Mesendoderm (in vitro differentiated cells): ENCODE measurements at regions not wholly inside any gene's neighbourhood (a gene's known extent, or its start where the extent isn't known, plus 50 kb on each side); places are given as distances from the start of the nearest gene placed in this dataset.

Source experiments
- DNase-seq: peaks from one replicate; pipeline ENCODE4 v3.0.0; 2013
- H2AK5ac ChIP-seq: 2 replicates; pipeline ENCODE4 v1.6.1; 2013; ENCODE audit warnings: low read length, inconsistent platforms
- H2BK120ac ChIP-seq: 2 replicates; pipeline ENCODE4 v1.6.1; 2013; ENCODE audit warnings: low read depth, mild to moderate bottlenecking, low read length, moderate library complexity, mixed read lengths
- H2BK15ac ChIP-seq: replicated peaks from 2 replicates; pipeline ENCODE4 v1.6.1; 2013; ENCODE audit warnings: low read depth, mild to moderate bottlenecking, moderate library complexity
- H2BK5ac ChIP-seq: 2 replicates; pipeline ENCODE4 v1.6.1; 2013; ENCODE audit warnings: low read length, inconsistent platforms
- H3K18ac ChIP-seq: 2 replicates; pipeline ENCODE4 v1.6.1; 2013; ENCODE audit warnings: mild to moderate bottlenecking, low read length, mixed read lengths
- H3K23ac ChIP-seq: one replicate; pipeline ENCODE4 v1.6.1; 2013; ENCODE audit warnings: low read length
- H3K27ac ChIP-seq: 2 replicates; pipeline ENCODE4 v1.5.1; 2013; ENCODE audit warnings: low read depth, mild to moderate bottlenecking, inconsistent platforms, low read length, moderate library complexity
- H3K27me3 ChIP-seq: 2 replicates; pipeline ENCODE4 v1.6.1; 2013; ENCODE audit warnings: low read length, control low read depth, mild to moderate bottlenecking, inconsistent platforms; ENCODE audit not compliant: insufficient read depth, poor library complexity
- H3K36me3 ChIP-seq: 2 replicates; pipeline ENCODE4 v1.6.1; 2013; ENCODE audit warnings: low read length, inconsistent platforms; ENCODE audit not compliant: control insufficient read depth, insufficient read depth
- H3K4ac ChIP-seq: one replicate; pipeline ENCODE4 v1.6.1; 2013; ENCODE audit warnings: low read depth, mild to moderate bottlenecking, low read length, moderate library complexity
- H3K4me1 ChIP-seq: 2 replicates; pipeline ENCODE4 v1.6.1; 2013; ENCODE audit warnings: low read depth, low read length, inconsistent platforms; ENCODE audit not compliant: control insufficient read depth
- H3K4me2 ChIP-seq: 2 replicates; pipeline ENCODE4 v1.6.1; 2013; ENCODE audit warnings: low read length
- H3K4me3 ChIP-seq: 2 replicates; pipeline ENCODE4 v1.5.1; 2013; ENCODE audit warnings: mild to moderate bottlenecking, low read length
- H3K56ac ChIP-seq: one replicate; pipeline ENCODE4 v1.6.1; 2013; ENCODE audit warnings: low read length
- H3K79me1 ChIP-seq: 2 replicates; pipeline ENCODE4 v1.6.1; 2013; ENCODE audit warnings: low read length, inconsistent platforms
- H3K79me2 ChIP-seq: 2 replicates; pipeline ENCODE4 v1.6.1; 2013; ENCODE audit warnings: mild to moderate bottlenecking, low read length; ENCODE audit not compliant: control insufficient read depth, insufficient read depth
- H3K9ac ChIP-seq: 2 replicates; pipeline ENCODE4 v1.6.1; 2013; ENCODE audit warnings: low read length, inconsistent platforms
- H4K5ac ChIP-seq: one replicate; pipeline ENCODE4 v1.6.1; 2013; ENCODE audit warnings: low read length
- H4K8ac ChIP-seq: one replicate; pipeline ENCODE4 v1.6.1; 2013; ENCODE audit warnings: low read depth, mild to moderate bottlenecking, control low read depth, low read length, moderate library complexity
- WGBS: extraction: QIAGEN DNeasy Blood & Tissue Kit; methylation state at CpG from one replicate; pipeline ENCODE4 v1.1.7; 2013; ENCODE audit warnings: low lambda C conversion rate, missing lambda C conversion rate; ENCODE audit not compliant: insufficient coverage; ENCODE audit errors: extremely low coverage; 5-methylcytosine and 5-hydroxymethylcytosine counted together

- no peak overlapping the region for H3K4me3 ChIP-seq
- no peak overlapping the region for H2BK15ac ChIP-seq
- no peak overlapping the region for H4K5ac ChIP-seq
- H2BK5ac ChIP-seq: no peak overlapping the region
- H2BK120ac ChIP-seq: no peak overlapping the region
- H3K79me2 ChIP-seq: no peaks in the 10 kb centered on the region
- no peaks in the 10 kb centered on the region for H3K79me1 ChIP-seq
- H4K8ac ChIP-seq: no peak overlapping the region
- no peak overlapping the region for H3K9ac ChIP-seq
- no peak overlapping the region for H3K4me2 ChIP-seq
- H3K36me3 ChIP-seq: no peaks in the 10 kb centered on the region
- WGBS: no CpG with 5 or more reads among the region's 3 CpGs
- no peak overlapping the region for H3K56ac ChIP-seq
- no peaks in the 10 kb centered on the region for H3K27me3 ChIP-seq
- no peak overlapping the region for H3K23ac ChIP-seq
- no peak for DNase-seq
- no peaks in the 10 kb centered on the region for H3K4me1 ChIP-seq
- H2AK5ac ChIP-seq: no peak overlapping the region
- no peak overlapping the region for H3K18ac ChIP-seq
- H3K27ac ChIP-seq: no peak overlapping the region
- no peak overlapping the region for H3K4ac ChIP-seq
These were observed 78.6 kb upstream of the MYO10 start for GRCh38 chr5:17014686-17015085.

GRCh38 chr5:17018871-17019270 is 82.8 kb upstream of the MYO10 start:
- Histone ChIP-seq H2BK120ac (no peak overlapping the region), H2BK15ac (no peak overlapping the region), H3K4ac (no peak overlapping the region), H3K4me2 (no peak overlapping the region), H4K8ac (no peak overlapping the region), H2BK5ac (no peak overlapping the region), H3K79me2 (no peaks in the 10 kb centered on the region), H2AK5ac (no peak overlapping the region), H3K36me3 (no peaks in the 10 kb centered on the region), H3K27ac (no peak overlapping the region), H3K56ac (no peak overlapping the region), H3K23ac (no peak overlapping the region), H3K4me1 (no peaks in the 10 kb centered on the region), H3K9ac (no peak overlapping the region), H3K4me3 (no peak overlapping the region), H4K5ac (no peak overlapping the region), H3K79me1 (no peaks in the 10 kb centered on the region), H3K18ac (no peak overlapping the region), H3K27me3 (no peaks in the 10 kb centered on the region)
- WGBS: no CpG with 5 or more reads among the region's 1 CpG
- no peak for DNase-seq

GRCh38 chr5:17019324-17019723 is 83.2 kb upstream of the MYO10 start:
- no peak overlapping the region for H4K8ac ChIP-seq
- no peak overlapping the region for H2BK120ac ChIP-seq
- no peaks in the 10 kb centered on the region for H3K79me2 ChIP-seq
- H3K18ac ChIP-seq: no peak overlapping the region
- H3K23ac ChIP-seq: no peak overlapping the region
- no peak overlapping the region for H2BK15ac ChIP-seq
- H3K56ac ChIP-seq: no peak overlapping the region
- no peaks in the 10 kb centered on the region for H3K36me3 ChIP-seq
- H3K9ac ChIP-seq: no peak overlapping the region
- H2AK5ac ChIP-seq: no peak overlapping the region
- no peak overlapping the region for H4K5ac ChIP-seq
- no peak overlapping the region for H3K4ac ChIP-seq
- no peaks in the 10 kb centered on the region for H3K4me1 ChIP-seq
- H3K27me3 ChIP-seq: no peaks in the 10 kb centered on the region
- no peaks in the 10 kb centered on the region for H3K79me1 ChIP-seq
- WGBS: no CpG with 5 or more reads among the region's 6 CpGs
- no peak overlapping the region for H2BK5ac ChIP-seq
- H3K4me3 ChIP-seq: no peak overlapping the region
- no peak for DNase-seq
- no peak overlapping the region for H3K4me2 ChIP-seq
- H3K27ac ChIP-seq: no peak overlapping the region

- H3K4me3 ChIP-seq: no peak overlapping the region
- H3K23ac ChIP-seq: no peak overlapping the region
- no peak overlapping the region for H4K8ac ChIP-seq
- no peak overlapping the region for H3K9ac ChIP-seq
- H3K4ac ChIP-seq: no peak overlapping the region
- no peak overlapping the region for H3K18ac ChIP-seq
- no peak overlapping the region for H3K27ac ChIP-seq
- no peaks in the 10 kb centered on the region for H3K79me2 ChIP-seq
- no CpG with 5 or more reads among the region's 8 CpGs for WGBS
- H2BK15ac ChIP-seq: no peak overlapping the region
- H3K4me1 ChIP-seq: peaks cover under 1% of the 10 kb centered on the region
- H2AK5ac ChIP-seq: peak overlapping the region; percentile 29
- H2BK120ac ChIP-seq: no peak overlapping the region
- no peaks in the 10 kb centered on the region for H3K79me1 ChIP-seq
- DNase-seq: no peak
- H3K4me2 ChIP-seq: no peak overlapping the region
- H3K36me3 ChIP-seq: no peaks in the 10 kb centered on the region
- no peak overlapping the region for H2BK5ac ChIP-seq
- H4K5ac ChIP-seq: no peak overlapping the region
- no peaks in the 10 kb centered on the region for H3K27me3 ChIP-seq
- no peak overlapping the region for H3K56ac ChIP-seq
These were observed 84.9 kb upstream of the MYO10 start for GRCh38 chr5:17020678-17021601.

- no peak overlapping the region for H3K4ac ChIP-seq
- no peaks in the 10 kb centered on the region for H3K27me3 ChIP-seq
- no peak overlapping the region for H2BK120ac ChIP-seq
- H2BK15ac ChIP-seq: no peak overlapping the region
- no peak overlapping the region for H3K4me3 ChIP-seq
- no peak overlapping the region for H3K4me2 ChIP-seq
- no peak overlapping the region for H4K8ac ChIP-seq
- peak; percentile 25 for DNase-seq
- no peak overlapping the region for H3K9ac ChIP-seq
- no peaks in the 10 kb centered on the region for H3K79me1 ChIP-seq
- peak overlapping the region; percentile 29 for H2AK5ac ChIP-seq
- no peak overlapping the region for H3K56ac ChIP-seq
- no peak overlapping the region for H3K18ac ChIP-seq
- no peak overlapping the region for H3K27ac ChIP-seq
- H3K23ac ChIP-seq: no peak overlapping the region
- no peaks in the 10 kb centered on the region for H3K79me2 ChIP-seq
- no peak overlapping the region for H4K5ac ChIP-seq
- H3K4me1 ChIP-seq: peaks cover 4% of the 10 kb centered on the region
- no peaks in the 10 kb centered on the region for H3K36me3 ChIP-seq
- H2BK5ac ChIP-seq: no peak overlapping the region
These were observed 85.5 kb upstream of the MYO10 start for GRCh38 chr5:17021602-17021932.

DNA sequence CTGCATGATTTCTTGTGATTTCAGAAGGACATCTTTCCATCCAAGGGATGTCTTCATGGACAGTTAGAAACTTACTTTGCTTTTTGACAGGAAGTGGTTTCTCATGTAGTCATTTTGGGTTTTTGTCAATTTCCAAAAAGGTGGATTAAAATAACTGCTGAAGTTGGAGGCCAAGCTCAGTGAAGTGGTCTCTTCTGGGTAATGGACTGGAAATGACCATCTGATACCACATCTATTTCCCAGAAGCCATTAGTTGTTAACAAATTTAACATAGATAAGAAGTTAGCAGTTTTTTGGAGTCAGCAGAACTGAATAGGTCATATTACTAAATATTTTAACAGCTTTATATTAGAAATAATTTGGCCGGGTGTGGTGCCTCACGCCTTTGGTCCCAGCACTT is 86.2 kb upstream of the MYO10 start:
- Histone ChIP-seq H3K4me3 (no peak overlapping the region), H2BK120ac (no peak overlapping the region), H3K27me3 (no peaks in the 10 kb centered on the region), H3K79me2 (no peaks in the 10 kb centered on the region), H3K36me3 (no peaks in the 10 kb centered on the region), H2BK5ac (no peak overlapping the region), H3K79me1 (no peaks in the 10 kb centered on the region), H4K5ac (no peak overlapping the region), H3K4ac (no peak overlapping the region), H3K9ac (no peak overlapping the region), H3K18ac (no peak overlapping the region), H3K56ac (no peak overlapping the region), H3K27ac (no peak overlapping the region), H3K23ac (no peak overlapping the region), H3K4me2 (no peak overlapping the region), H2BK15ac (no peak overlapping the region), H3K4me1 (peaks cover 4% of the 10 kb centered on the region), H4K8ac (no peak overlapping the region), H2AK5ac (no peak overlapping the region)
- no peak for DNase-seq
- no CpG with 5 or more reads among the region's 2 CpGs for WGBS
